ENCODE measurements at regions not wholly inside any gene's neighbourhood (a gene's known extent, or its start where the extent isn't known, plus 50 kb on each side); places are given as distances from the start of the nearest gene placed in this dataset.

DNA sequence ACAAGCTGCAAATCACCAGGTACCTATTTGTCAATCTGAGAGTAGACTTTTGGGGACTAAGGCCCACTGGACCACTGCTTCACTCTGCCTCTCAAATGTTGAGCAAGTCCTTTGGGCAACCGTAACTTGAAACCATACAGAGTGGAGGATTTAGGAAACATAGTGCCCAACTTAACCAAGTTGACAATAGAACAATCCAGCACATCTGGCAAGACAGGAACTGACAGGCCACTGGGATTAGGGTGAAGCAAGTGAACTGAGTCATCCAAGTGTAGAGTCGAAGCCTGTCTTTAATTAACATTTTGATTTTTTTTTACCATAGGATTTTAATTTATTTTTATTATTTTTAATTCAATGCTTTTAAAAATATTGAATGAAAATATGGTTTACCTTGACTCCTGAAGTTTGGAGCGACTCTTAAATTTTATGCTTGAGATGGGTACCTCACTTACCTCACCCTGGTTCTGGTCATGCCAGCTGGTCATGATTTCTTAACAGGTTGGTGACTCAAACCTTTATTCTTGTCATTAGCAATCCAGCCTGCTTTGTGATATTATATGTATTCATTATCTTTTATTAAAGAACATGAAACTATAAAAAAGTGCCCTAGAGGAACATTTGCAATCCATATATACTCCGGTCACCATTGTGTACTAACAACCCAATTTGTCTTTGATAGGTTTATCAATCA is 312.1 kb upstream of the DEFB112 start:
- Mint-ChIP-seq H3K36me3 (ENCODE audit: unreplicated experiment) (no peaks in the 10 kb centered on the region), H3K4me1 (ENCODE audit: unreplicated experiment) (no peaks in the 10 kb centered on the region), H3K27me3 (ENCODE audit: unreplicated experiment) (peaks cover 13% of the 10 kb centered on the region), H3K9me3 (ENCODE audit: unreplicated experiment) (peaks cover 3% of the 10 kb centered on the region), H3K27ac (ENCODE audit: unreplicated experiment) (no peak overlapping the region), H3K4me3 (ENCODE audit: unreplicated experiment) (no peak overlapping the region)
- no peak for DNase-seq (ENCODE audit: extremely low spot score, unreplicated experiment)
- TF ChIP-seq, protein P1, sequence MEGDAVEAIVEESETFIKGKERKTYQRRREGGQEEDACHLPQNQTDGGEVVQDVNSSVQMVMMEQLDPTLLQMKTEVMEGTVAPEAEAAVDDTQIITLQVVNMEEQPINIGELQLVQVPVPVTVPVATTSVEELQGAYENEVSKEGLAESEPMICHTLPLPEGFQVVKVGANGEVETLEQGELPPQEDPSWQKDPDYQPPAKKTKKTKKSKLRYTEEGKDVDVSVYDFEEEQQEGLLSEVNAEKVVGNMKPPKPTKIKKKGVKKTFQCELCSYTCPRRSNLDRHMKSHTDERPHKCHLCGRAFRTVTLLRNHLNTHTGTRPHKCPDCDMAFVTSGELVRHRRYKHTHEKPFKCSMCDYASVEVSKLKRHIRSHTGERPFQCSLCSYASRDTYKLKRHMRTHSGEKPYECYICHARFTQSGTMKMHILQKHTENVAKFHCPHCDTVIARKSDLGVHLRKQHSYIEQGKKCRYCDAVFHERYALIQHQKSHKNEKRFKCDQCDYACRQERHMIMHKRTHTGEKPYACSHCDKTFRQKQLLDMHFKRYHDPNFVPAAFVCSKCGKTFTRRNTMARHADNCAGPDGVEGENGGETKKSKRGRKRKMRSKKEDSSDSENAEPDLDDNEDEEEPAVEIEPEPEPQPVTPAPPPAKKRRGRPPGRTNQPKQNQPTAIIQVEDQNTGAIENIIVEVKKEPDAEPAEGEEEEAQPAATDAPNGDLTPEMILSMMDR (IDR thresholded peaks at IDR 0.05) = no peak

DNA sequence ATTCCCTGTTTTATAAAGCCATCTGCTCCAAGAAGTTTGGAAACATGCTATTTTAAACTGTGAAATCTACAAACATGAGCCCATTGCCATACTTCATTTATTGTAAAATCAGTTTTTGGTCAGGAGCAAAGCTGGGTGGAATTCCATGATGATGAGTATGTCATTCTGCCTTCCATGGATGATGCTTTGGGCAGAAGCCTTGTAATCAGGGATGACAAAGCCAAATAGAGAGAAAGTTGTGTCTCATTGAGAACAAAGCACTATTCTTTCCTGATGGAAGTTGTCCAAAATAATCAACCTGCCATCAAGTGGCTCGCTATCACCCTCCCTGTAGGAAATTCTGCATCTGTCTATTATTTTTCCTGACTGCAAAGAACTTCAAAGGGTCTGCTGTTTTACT is 313.0 kb upstream of the DEFB112 start:
- Mint-ChIP-seq H3K36me3 (ENCODE audit: unreplicated experiment) (no peaks in the 10 kb centered on the region), H3K27ac (ENCODE audit: unreplicated experiment) (no peak overlapping the region), H3K9me3 (ENCODE audit: unreplicated experiment) (peaks cover 3% of the 10 kb centered on the region), H3K4me3 (ENCODE audit: unreplicated experiment) (no peak overlapping the region), H3K27me3 (ENCODE audit: unreplicated experiment) (peaks cover 13% of the 10 kb centered on the region), H3K4me1 (ENCODE audit: unreplicated experiment) (no peaks in the 10 kb centered on the region)
- TF ChIP-seq, protein P1 (IDR thresholded peaks at IDR 0.05) = no peak
- no peak for DNase-seq (ENCODE audit: extremely low spot score, unreplicated experiment)

DNA sequence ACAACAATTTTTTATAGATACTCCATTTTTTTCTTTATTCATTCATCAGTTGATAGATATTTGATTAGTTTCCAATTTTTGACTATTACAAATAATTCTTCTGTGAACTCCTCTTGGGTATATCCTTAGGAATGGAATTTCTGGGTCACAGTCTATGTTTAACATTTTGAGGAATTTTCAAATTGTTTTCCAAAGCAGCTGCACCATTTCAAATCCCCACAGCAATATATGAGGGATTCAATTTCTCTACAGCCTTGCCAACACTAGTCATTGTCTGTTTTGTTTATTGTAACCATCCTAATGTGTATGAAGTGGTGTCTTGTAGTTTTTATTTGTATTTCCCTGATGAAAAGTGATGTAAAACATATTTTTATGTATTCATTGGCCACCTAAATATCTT is 320.3 kb upstream of the DEFB112 start:
- TF ChIP-seq, protein P1 (IDR thresholded peaks at IDR 0.05) = no peak
- Mint-ChIP-seq H3K27me3 (ENCODE audit: unreplicated experiment) (peaks cover 17% of the 10 kb centered on the region), H3K4me1 (ENCODE audit: unreplicated experiment) (no peaks in the 10 kb centered on the region), H3K9me3 (ENCODE audit: unreplicated experiment) (peaks cover under 1% of the 10 kb centered on the region), H3K36me3 (ENCODE audit: unreplicated experiment) (no peaks in the 10 kb centered on the region), H3K27ac (ENCODE audit: unreplicated experiment) (no peak overlapping the region), H3K4me3 (ENCODE audit: unreplicated experiment) (no peak overlapping the region)
- DNase-seq (ENCODE audit: extremely low spot score, unreplicated experiment) = no peak

DNA sequence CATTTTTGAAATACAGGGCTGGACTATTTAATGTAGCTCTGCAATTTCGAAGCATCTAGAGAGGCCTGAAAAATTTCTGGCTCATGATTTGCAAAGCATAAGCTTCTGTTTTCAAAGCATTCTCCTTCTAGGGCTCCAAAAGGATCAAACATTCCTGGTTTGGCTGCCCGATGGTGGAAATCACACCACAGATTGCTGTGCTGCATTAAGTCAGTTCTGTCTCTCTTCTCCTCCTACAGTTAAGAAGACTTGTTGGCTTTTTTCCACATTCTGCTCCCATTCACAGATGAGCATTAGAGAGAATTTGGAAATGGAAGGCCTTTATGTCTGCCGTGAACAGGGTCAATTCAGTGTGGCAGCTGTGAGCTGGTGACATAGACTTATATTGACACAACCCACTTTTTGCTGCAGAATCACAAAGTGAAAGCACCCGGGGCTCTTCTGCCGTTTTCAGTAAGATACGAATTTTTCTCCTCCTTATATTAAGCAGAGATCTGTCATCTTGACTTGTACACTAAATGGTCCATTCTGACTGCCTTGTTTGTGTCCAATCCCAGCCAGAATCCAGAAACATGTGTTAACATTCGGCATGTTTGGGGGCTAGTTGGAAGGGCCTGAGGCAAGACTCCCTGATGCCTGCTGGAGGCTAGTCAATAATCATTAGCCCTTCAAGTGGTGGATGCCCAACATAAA is 330.8 kb upstream of the DEFB112 start:
- TF ChIP-seq, protein P1 (IDR thresholded peaks at IDR 0.05) = no peak
- H3K4me3 Mint-ChIP-seq (ENCODE audit: unreplicated experiment) = no peak overlapping the region
- H3K27ac Mint-ChIP-seq (ENCODE audit: unreplicated experiment) = no peak overlapping the region
- H3K36me3 Mint-ChIP-seq (ENCODE audit: unreplicated experiment) = peaks cover 2% of the 10 kb centered on the region
- H3K27me3 Mint-ChIP-seq (ENCODE audit: unreplicated experiment) = no peaks in the 10 kb centered on the region
- no peak for DNase-seq (ENCODE audit: extremely low spot score, unreplicated experiment)
- no peaks in the 10 kb centered on the region for H3K4me1 Mint-ChIP-seq (ENCODE audit: unreplicated experiment)
- peaks cover 9% of the 10 kb centered on the region for H3K9me3 Mint-ChIP-seq (ENCODE audit: unreplicated experiment)

DNA sequence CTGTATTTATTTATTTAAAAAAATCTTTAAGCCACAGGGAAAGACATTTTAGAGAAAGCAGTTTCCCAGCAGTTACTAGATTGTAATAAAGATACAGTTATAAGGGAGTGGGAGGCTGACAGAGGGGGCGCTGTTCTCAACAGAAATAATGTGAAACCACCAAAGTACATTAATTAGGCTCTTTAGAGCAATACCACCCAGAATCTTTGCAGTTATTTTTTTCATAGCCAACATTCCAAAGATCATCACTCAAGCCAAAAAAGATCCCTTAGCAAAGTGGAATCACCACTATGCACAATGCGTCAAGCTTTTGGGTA is 331.3 kb upstream of the DEFB112 start:
- TF ChIP-seq, protein P1 (IDR thresholded peaks at IDR 0.05) = peak; percentile 32
- no peaks in the 10 kb centered on the region for H3K36me3 Mint-ChIP-seq (ENCODE audit: unreplicated experiment)
- no peak for DNase-seq (ENCODE audit: extremely low spot score, unreplicated experiment)
- peaks cover 4% of the 10 kb centered on the region for H3K9me3 Mint-ChIP-seq (ENCODE audit: unreplicated experiment)
- no peaks in the 10 kb centered on the region for H3K27me3 Mint-ChIP-seq (ENCODE audit: unreplicated experiment)
- no peak overlapping the region for H3K4me3 Mint-ChIP-seq (ENCODE audit: unreplicated experiment)
- H3K4me1 Mint-ChIP-seq (ENCODE audit: unreplicated experiment) = no peaks in the 10 kb centered on the region
- H3K27ac Mint-ChIP-seq (ENCODE audit: unreplicated experiment) = no peak overlapping the region
